HEK293 (cell line): ENCODE measurements at regions not wholly inside any gene's neighbourhood (a gene's known extent, or its start where the extent isn't known, plus 50 kb on each side); places are given as distances from the start of the nearest gene placed in this dataset.

Experiments used
- CTCF ChIA-PET: fragments of 350-600 bp; formaldehyde crosslinking; extraction: SDS; loops from one replicate; lab custom pipeline; 2021; ENCODE audit warnings: antibody characterized with exemption; lab: Yijun Ruan, JAX
- POLR2A ChIA-PET: fragments of 300-600 bp; formaldehyde crosslinking; extraction: SDS; loops from one replicate; lab custom pipeline; 2020; ENCODE audit warnings: antibody characterized with exemption, inconsistent platforms; lab: Yijun Ruan, JAX
- H3K27ac ChIP-seq: fragments of 200-500 bp; sonication (Bioruptor generic); 2 replicates; pipeline ENCODE4 v1.5.1; 2014; ENCODE audit warnings: low read depth, low read length, control low read depth, inconsistent platforms; ENCODE audit errors: extremely low read depth
- H3K36me3 ChIP-seq, 2 experiments: fragments of 200-500 bp in 1 of 2; sonication (Bioruptor generic) in 1 of 2; 1 replicate in 1 of 2; 2 replicates in 1 of 2; pipeline ENCODE4 v1.5.1; 2014 to 2017; ENCODE audit warnings: inconsistent platforms in 2 of 2, low read length in 2 of 2; ENCODE audit not compliant: control insufficient read depth in 2 of 2, insufficient read depth in 1 of 2
- H3K4me1 ChIP-seq: fragments of 200-500 bp; sonication (Bioruptor generic); 2 replicates; pipeline ENCODE4 v1.5.1; 2014; ENCODE audit warnings: mild to moderate bottlenecking, low read length, inconsistent platforms; ENCODE audit not compliant: control insufficient read depth, insufficient read depth
- H3K4me3 ChIP-seq: 2 replicates; pipeline ENCODE4 v1.5.1; 2011; ENCODE audit warnings: low read depth, mild to moderate bottlenecking, control low read depth, low read length, moderate library complexity
- H3K9me3 ChIP-seq: fragments of 200-500 bp; sonication (Bioruptor generic); 2 replicates; pipeline ENCODE4 v1.5.1; 2014; ENCODE audit warnings: low read depth, low read length, inconsistent platforms; ENCODE audit not compliant: control insufficient read depth, insufficient read depth
- BCL11B ChIP-seq: fragments of 450-650 bp; formaldehyde crosslinking; IDR thresholded peaks from 2 replicates; pipeline ENCODE4 v1.5.1; 2016; ENCODE audit warnings: low read depth, missing biosample characterization, missing genetic modification characterization
- EGR2 ChIP-seq: fragments of 450-650 bp; formaldehyde crosslinking; IDR thresholded peaks from 2 replicates; pipeline ENCODE4 v1.5.1; 2016; ENCODE audit warnings: low read depth, missing biosample characterization, missing genetic modification characterization
- FEZF1 ChIP-seq: fragments of 450-650 bp; formaldehyde crosslinking; IDR thresholded peaks from 2 replicates; pipeline ENCODE4 v1.5.1; 2016; ENCODE audit warnings: missing biosample characterization, missing genetic modification characterization
- GFI1B ChIP-seq: fragments of 450-650 bp; formaldehyde crosslinking; IDR thresholded peaks from 2 replicates; pipeline ENCODE4 v1.5.1; 2016; ENCODE audit warnings: missing biosample characterization, missing genetic modification characterization
- GLI4 ChIP-seq: fragments of 450-650 bp; formaldehyde crosslinking; IDR thresholded peaks from 2 replicates; pipeline ENCODE4 v1.5.1; 2016; ENCODE audit warnings: missing biosample characterization, missing genetic modification characterization
- IKZF3 ChIP-seq: fragments of 450-650 bp; IDR thresholded peaks from 2 replicates; pipeline ENCODE4 v1.5.0; 2018; ENCODE audit warnings: missing biosample characterization, mild to moderate bottlenecking, missing genetic modification characterization, moderate library complexity
- MZF1 ChIP-seq: fragments of 450-650 bp; formaldehyde crosslinking; IDR thresholded peaks from 2 replicates; pipeline ENCODE4 v1.5.1; 2017; ENCODE audit warnings: missing biosample characterization, missing genetic modification characterization, borderline replicate concordance
- OSR2 ChIP-seq: fragments of 450-650 bp; formaldehyde crosslinking; IDR thresholded peaks from 2 replicates; pipeline ENCODE4 v1.5.1; 2016; ENCODE audit warnings: missing biosample characterization, missing genetic modification characterization
- PRDM2 ChIP-seq: fragments of 450-650 bp; formaldehyde crosslinking; IDR thresholded peaks from 2 replicates; pipeline ENCODE4 v1.5.1; 2016; ENCODE audit warnings: missing biosample characterization, missing genetic modification characterization, borderline replicate concordance
- REPIN1 ChIP-seq: fragments of 450-650 bp; formaldehyde crosslinking; IDR thresholded peaks from 2 replicates; pipeline ENCODE4 v1.5.1; 2017; ENCODE audit warnings: missing biosample characterization, missing genetic modification characterization, low read depth
- SCRT2 ChIP-seq: fragments of 450-650 bp; formaldehyde crosslinking; IDR thresholded peaks from 2 replicates; pipeline ENCODE4 v1.5.1; 2016; ENCODE audit warnings: missing biosample characterization, missing genetic modification characterization
- YY2 ChIP-seq: fragments of 450-650 bp; formaldehyde crosslinking; IDR thresholded peaks from 2 replicates; pipeline ENCODE4 v1.5.1; 2016; ENCODE audit warnings: missing biosample characterization, missing genetic modification characterization
- ZBTB17 ChIP-seq: fragments of 450-650 bp; formaldehyde crosslinking; IDR thresholded peaks from 2 replicates; pipeline ENCODE4 v1.5.1; 2016; ENCODE audit warnings: missing biosample characterization, missing genetic modification characterization
- ZBTB44 ChIP-seq: fragments of 450-650 bp; IDR thresholded peaks from 2 replicates; pipeline ENCODE4 v1.5.1; 2018; ENCODE audit warnings: missing biosample characterization, mild to moderate bottlenecking, missing genetic modification characterization
- ZIC2 ChIP-seq: fragments of 450-650 bp; formaldehyde crosslinking; IDR thresholded peaks from 2 replicates; pipeline ENCODE4 v1.5.1; 2016; ENCODE audit warnings: missing biosample characterization, missing genetic modification characterization
- ZNF133 ChIP-seq: fragments of 450-650 bp; formaldehyde crosslinking; IDR thresholded peaks from 2 replicates; pipeline ENCODE4 v1.5.1; 2016; ENCODE audit warnings: missing biosample characterization, missing genetic modification characterization
- ZNF138 ChIP-seq: fragments of 450-650 bp; formaldehyde crosslinking; IDR thresholded peaks from 2 replicates; pipeline ENCODE4 v1.5.1; 2016; ENCODE audit warnings: missing biosample characterization, missing genetic modification characterization, borderline replicate concordance
- ZNF175 ChIP-seq: fragments of 450-650 bp; formaldehyde crosslinking; IDR thresholded peaks from 2 replicates; pipeline ENCODE4 v1.5.1; 2016; ENCODE audit warnings: missing biosample characterization, missing genetic modification characterization
- ZNF2 ChIP-seq: fragments of 450-650 bp; formaldehyde crosslinking; IDR thresholded peaks from 2 replicates; pipeline ENCODE4 v1.5.1; 2016; ENCODE audit warnings: missing biosample characterization, missing genetic modification characterization
- ZNF266 ChIP-seq: fragments of 450-650 bp; formaldehyde crosslinking; IDR thresholded peaks from 2 replicates; pipeline ENCODE4 v1.5.1; 2016; ENCODE audit warnings: missing biosample characterization, missing genetic modification characterization, low read depth
- ZNF341 ChIP-seq: fragments of 450-650 bp; formaldehyde crosslinking; IDR thresholded peaks from 2 replicates; pipeline ENCODE4; 2016; ENCODE audit warnings: low read depth, missing biosample characterization, missing genetic modification characterization
- ZNF354C ChIP-seq: fragments of 450-650 bp; formaldehyde crosslinking; IDR thresholded peaks from 2 replicates; pipeline ENCODE4 v1.5.1; 2016; ENCODE audit warnings: missing biosample characterization, missing genetic modification characterization, low read depth, borderline replicate concordance
- ZNF366 ChIP-seq: fragments of 450-650 bp; formaldehyde crosslinking; conservative IDR thresholded peaks from 2 replicates; pipeline ENCODE4 v1.5.1; 2016; ENCODE audit warnings: missing biosample characterization, missing genetic modification characterization
- ZNF416 ChIP-seq: fragments of 450-650 bp; formaldehyde crosslinking; IDR thresholded peaks from 2 replicates; pipeline ENCODE4 v1.5.1; 2016; ENCODE audit warnings: missing biosample characterization, missing genetic modification characterization
- ZNF48 ChIP-seq: fragments of 450-650 bp; formaldehyde crosslinking; IDR thresholded peaks from 2 replicates; pipeline ENCODE4 v1.5.1; 2016; ENCODE audit warnings: missing biosample characterization, missing genetic modification characterization
- ZNF488 ChIP-seq: fragments of 450-650 bp; formaldehyde crosslinking; IDR thresholded peaks from 2 replicates; pipeline ENCODE4 v1.5.1; 2016; ENCODE audit warnings: missing biosample characterization, missing genetic modification characterization
- ZNF561 ChIP-seq: fragments of 450-650 bp; IDR thresholded peaks from 2 replicates; pipeline ENCODE4 v1.5.1; 2018; ENCODE audit warnings: missing biosample characterization, missing genetic modification characterization, borderline replicate concordance
- ZNF600 ChIP-seq: fragments of 450-650 bp; formaldehyde crosslinking; IDR thresholded peaks from 2 replicates; pipeline ENCODE4 v1.5.1; 2016; ENCODE audit warnings: missing biosample characterization, missing genetic modification characterization
- ZNF776 ChIP-seq: fragments of 450-650 bp; formaldehyde crosslinking; IDR thresholded peaks from 2 replicates; pipeline ENCODE4 v1.5.0; 2017; ENCODE audit warnings: missing biosample characterization, missing genetic modification characterization, borderline replicate concordance
- ZNF843 ChIP-seq: fragments of 450-650 bp; formaldehyde crosslinking; IDR thresholded peaks from 2 replicates; pipeline ENCODE4 v1.5.1; 2016; ENCODE audit warnings: missing biosample characterization, missing genetic modification characterization

- no peaks in the 10 kb centered on the region for H3K9me3 ChIP-seq
- ChIA-PET POLR2A (no interaction called here), CTCF (no interaction called here)
- H3K4me3 ChIP-seq = no peak overlapping the region
- no peaks in the 10 kb centered on the region for H3K36me3 ChIP-seq
- H3K4me1 ChIP-seq = no peaks in the 10 kb centered on the region
- TF ChIP-seq BCL11B (no peak), ZBTB17 (no peak), GLI4 (tag by site-specific recombination) (no peak), GFI1B (no peak), FEZF1 (no peak), YY2 (tag by site-specific recombination) (no peak), MZF1 (tag by site-specific recombination) (no peak), ZNF175 (no peak), ZNF133 (tag by site-specific recombination) (no peak), ZNF561 (tag by site-specific recombination) (no peak), SCRT2 (tag by site-specific recombination) (no peak), ZNF341 (tag by site-specific recombination) (no peak), ZIC2 (no peak), PRDM2 (tag by site-specific recombination) (no peak), ZNF776 (no peak), ZNF2 (tag by site-specific recombination) (no peak), ZNF266 (tag by site-specific recombination) (no peak)
- no peak overlapping the region for H3K27ac ChIP-seq
These were observed 64.0 kb downstream of the TBR1 start for GRCh38 chr2:161480123-161480522.

GRCh38 chr2:161481619-161482018 is 65.5 kb downstream of the TBR1 start:
- Histone ChIP-seq H3K36me3 (no peaks in the 10 kb centered on the region), H3K4me1 (no peaks in the 10 kb centered on the region), H3K4me3 (no peak overlapping the region), H3K27ac (no peak overlapping the region), H3K9me3 (no peaks in the 10 kb centered on the region)
- ChIA-PET POLR2A (no interaction called here), CTCF (no interaction called here)
- TF ChIP-seq ZNF366 (no peak), OSR2 (tag by site-specific recombination) (no peak), SCRT2 (tag by site-specific recombination) (no peak), ZNF175 (no peak), ZNF488 (no peak), REPIN1 (no peak), ZNF843 (tag by site-specific recombination) (no peak), ZNF48 (tag by site-specific recombination) (no peak), ZNF600 (tag by site-specific recombination) (no peak), IKZF3 (no peak), ZNF138 (tag by site-specific recombination) (no peak), EGR2 (tag by site-specific recombination) (no peak), ZBTB44 (no peak), ZNF416 (tag by site-specific recombination) (no peak), ZNF354C (tag by site-specific recombination) (no peak)
